GM15510 (cell line): ENCODE measurements at regions not wholly inside any gene's neighbourhood (a gene's known extent, or its start where the extent isn't known, plus 50 kb on each side); places are given as distances from the start of the nearest gene placed in this dataset.

Experiments
- POLR2A ChIP-seq: IDR thresholded peaks from 3 replicates; pipeline ENCODE4 v1.6.1; 2011; ENCODE audit warnings: borderline replicate concordance; ENCODE audit not compliant: insufficient read length; ENCODE audit errors: extremely low read depth

DNA sequence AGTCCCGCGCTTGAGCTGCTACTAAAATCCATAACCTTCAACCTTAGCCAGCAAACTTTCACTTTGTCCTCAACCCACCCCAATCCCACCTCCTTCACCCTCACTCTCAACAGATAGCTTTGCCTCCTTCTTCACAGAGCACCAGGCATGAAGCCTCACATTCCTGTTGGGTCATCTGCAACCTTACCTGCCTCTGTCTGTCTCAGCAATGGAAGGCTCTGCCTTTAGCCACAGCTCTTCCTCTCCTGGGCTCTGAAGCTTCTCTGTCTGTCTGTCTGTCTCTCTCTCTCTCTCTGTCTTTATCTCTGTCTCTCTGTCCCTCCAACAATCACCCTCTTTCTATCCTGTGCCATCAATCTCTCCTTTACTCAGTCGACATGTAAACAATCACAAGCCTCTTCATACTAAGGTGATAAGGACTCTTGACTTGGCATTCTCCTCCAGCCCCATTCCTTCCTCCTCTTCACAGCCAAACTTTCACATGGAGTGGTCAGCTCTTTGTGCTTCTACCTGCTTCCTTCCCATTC is 220.8 kb downstream of the SPTSSA start:
- no peak for TF ChIP-seq POLR2A

DNA sequence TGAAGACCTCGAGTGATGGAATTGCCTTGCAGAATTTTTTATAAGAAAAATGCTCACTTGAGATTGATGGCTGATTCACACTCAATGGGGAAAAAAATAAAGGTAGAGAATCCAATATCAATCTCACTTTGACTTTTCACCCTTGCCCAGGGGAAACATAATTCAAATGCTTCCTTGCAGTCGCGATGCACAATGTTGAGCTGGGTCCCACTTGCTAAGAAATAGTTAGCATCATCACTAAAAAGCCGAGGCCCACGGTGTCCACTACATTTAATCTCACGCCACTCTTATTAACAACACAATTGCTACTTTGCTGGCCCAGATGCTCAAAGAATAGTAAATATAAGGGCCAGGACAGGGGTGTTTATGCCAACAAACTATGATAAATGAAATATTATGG is 223.4 kb downstream of the SPTSSA start:
- TF ChIP-seq POLR2A, result no peak

GRCh38 chr14:34237677-34238076 is 224.4 kb downstream of the SPTSSA start:
- no peak for TF ChIP-seq POLR2A

- no peak for TF ChIP-seq POLR2A
Measured at GRCh38 chr14:34237081-34237480, 225.0 kb downstream of the SPTSSA start.

- no peak for TF ChIP-seq POLR2A
Measured at GRCh38 chr14:34235643-34236300, 226.3 kb downstream of the SPTSSA start.

GRCh38 chr14:34234258-34234657 is 227.8 kb downstream of the SPTSSA start:
- TF ChIP-seq POLR2A, result no peak

DNA sequence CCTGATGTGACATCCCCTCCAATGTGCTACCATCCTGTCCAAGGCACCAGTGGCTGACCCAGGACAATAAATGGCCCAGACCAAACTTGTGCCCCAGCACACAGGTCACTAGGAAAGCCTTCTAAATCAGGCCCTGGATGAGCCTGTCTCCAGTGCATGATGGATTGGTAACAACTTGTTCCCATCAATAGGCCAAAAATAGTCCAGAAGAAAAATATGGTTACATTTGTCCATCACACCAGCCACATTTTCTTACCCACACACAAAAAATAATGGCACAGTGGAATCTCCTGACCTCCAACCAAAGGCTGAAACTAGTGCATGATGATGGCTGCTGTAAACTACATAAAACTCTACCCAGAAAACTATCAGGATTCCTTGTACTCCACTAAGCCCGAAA is 228.4 kb downstream of the SPTSSA start:
- TF ChIP-seq POLR2A, result no peak

DNA sequence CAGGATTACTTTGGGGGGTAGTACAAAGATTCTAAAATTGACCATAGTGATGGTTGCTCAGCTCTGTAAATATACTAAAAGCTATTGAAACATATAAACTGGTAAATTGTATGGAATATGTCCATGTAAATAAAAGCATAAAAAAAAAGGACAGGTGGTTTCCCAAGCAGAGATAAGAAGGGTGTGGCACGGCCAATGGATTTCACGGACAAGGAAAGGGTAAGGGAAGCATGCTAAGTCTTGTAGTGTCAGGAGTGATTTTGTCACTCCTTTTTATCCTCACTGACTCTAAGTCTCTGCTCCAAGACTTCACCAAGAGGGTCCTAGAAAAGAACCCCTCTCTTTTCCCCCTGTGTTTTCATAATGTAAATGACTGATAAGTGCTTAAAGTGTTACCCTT is 229.2 kb downstream of the SPTSSA start:
- TF ChIP-seq POLR2A, result no peak

DNA sequence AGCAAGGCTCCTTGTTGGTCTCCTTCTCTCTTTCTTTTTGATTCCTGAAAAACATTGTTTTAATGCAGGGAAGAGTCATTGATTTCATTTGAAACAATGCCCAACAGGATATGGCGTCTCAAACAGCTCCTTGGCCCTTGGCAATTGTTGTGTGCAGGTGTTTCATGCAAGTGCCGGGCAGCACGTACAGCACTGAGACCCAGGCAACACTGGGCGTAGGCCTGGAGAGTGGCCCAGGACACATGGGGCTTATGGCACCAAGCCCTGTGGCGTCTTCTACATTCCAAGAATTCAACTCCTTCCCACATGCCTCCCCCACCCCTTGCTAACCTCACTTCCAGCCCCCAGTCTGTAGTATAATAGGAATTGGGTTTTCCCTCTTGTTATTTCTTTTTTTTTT is 230.4 kb downstream of the SPTSSA start:
- TF ChIP-seq POLR2A, result no peak

DNA sequence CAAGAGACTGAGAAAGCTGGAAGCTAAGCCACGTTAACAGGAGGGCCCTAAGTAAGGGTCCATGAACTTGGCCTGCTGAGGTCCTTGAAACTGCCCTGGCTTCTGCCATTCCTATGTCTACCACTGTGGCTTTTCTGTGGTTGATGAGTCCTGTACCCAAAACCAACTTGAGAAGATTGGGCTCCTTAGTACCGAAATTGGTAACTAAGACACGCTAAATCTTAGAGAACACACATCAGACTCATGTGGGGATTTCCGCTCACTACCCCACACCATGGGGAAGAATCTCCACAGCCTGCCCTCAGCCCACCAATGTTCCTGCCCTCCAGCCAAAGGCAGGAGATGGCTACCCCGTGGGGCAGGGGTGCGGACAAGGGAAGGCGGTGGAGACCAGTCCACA is 232.9 kb downstream of the SPTSSA start:
- no peak for TF ChIP-seq POLR2A

GRCh38 chr14:34228650-34228976 is 233.4 kb downstream of the SPTSSA start:
- TF ChIP-seq POLR2A, result no peak

DNA sequence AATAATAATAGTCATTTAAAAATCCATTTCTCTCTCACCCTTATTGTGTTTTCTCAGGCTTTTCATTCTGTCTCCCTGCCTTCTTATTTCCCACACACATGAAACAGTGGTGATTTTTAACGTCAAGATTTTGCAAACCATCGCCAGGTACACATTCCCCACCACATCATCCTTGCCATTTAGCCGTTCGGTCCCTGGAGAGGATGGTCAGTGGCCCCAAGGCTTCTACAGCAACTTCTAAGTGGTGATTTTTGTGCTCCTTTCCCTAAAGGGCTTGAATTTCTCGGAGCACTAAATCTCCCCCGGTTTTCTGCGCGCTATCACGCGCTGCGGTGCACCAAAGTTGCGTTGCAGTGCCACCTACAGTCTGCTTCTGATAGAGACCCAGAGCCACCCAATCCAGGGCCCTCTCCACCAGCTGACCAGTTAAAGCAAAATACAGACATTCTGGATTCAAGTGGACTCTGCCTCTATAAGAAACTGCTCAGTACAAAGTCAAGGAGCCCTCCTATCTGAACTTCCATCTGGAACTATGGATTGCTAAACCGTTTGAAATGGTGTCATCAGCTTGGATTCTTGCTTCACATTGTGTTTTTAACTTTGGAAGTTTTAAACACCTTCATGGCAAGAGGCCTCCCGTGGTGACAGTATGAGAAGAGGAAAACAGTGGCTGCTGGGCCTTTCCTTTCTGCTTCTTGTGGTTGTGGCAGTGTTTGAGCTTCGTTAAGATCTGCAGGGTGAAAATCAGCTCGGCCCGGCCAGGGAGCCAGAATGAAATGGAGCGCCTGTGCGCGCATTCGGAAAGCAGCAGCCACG is 234.0 kb downstream of the SPTSSA start:
- no peak for TF ChIP-seq POLR2A

DNA sequence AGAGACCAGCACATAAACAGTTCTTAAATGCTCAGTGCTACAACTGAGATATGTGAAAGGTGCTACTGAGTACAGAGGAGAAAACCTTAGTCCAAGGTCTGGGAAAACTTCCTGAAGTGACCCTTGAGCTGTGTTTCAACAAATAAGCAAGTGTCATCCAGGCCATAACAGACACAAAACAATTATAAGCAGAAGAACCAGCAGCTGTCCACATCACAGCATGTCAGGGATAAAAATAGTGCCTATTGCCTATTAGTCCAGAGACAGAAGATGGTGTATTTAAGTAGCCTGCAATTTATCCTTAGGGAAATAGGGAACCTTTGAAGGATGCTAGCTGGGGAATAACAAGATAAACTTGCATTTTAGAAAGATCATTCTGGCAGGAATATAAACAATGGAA is 237.8 kb downstream of the SPTSSA start:
- no peak for TF ChIP-seq POLR2A

DNA sequence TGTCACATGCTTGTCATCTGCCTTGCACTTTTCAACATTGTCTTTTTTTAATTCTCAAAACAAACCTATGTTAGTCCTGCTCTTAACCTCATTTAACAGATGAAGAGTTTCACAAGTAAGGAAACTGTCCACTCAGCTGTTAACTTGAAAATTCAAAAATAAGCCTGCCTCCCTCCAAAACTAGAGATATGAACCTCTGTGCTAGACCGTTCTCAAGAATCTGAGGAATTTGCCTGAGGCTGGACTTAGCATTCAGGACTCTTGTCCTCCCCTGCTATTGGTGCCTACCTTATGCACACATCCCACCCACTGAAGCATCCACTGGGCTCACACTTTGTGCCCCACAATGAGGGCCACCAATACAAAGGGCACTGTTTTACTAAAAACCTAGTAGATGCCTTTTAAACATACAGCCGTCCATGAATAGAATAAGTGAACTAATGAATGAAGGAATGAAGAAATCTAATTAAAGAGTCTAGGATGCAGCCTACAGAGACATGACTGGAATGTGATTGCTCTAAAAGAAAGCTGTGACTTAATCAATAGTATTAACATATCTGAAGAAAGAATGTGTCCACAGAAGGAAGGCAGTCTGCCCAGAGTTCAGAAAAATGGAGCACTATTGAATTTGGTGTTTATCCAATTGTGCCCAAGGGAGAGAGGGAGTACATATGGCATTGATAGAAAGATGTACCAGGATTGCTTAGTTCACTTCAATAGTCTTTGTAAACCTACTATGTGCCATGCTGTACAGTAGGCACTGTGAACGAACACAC is 238.5 kb downstream of the SPTSSA start:
- no peak for TF ChIP-seq POLR2A

DNA sequence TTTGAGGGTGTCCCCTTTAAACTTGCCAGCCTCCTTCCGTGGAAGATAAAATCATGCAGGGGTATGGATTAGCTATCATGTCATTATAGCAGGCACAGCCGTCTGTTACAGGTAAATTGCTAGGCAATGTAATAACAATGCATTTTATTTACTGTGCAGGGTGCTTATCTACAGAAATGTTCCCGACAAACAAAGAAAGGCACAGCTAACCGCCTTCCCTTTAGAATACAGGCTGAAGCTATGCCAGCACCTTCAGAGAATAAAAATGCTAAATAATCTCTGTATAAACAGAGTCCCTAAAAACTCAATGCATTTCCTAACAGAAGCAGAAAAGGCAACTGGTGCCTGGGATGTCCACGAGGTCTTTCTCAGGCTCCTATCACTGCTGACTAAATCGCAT is 239.2 kb downstream of the SPTSSA start:
- no peak for TF ChIP-seq POLR2A
